Testis (tissue), 2 donors: ENCODE measurements at regions not wholly inside any gene's neighbourhood (a gene's known extent, or its start where the extent isn't known, plus 50 kb on each side); places are given as distances from the start of the nearest gene placed in this dataset.

Source experiments
- DNase-seq: peaks from one replicate; pipeline ENCODE4 v3.0.0-alpha.2; 2019
- H3K27ac ChIP-seq, 2 donors: fragments of 200-600 bp; sonication (generic); one replicate each; pipeline ENCODE4 v1.5.1; 2019
- H3K27me3 ChIP-seq: fragments of 200-600 bp; sonication (generic); one replicate; pipeline ENCODE4 v1.5.1; 2019
- H3K36me3 ChIP-seq: fragments of 200-600 bp; sonication (generic); one replicate; pipeline ENCODE4 v1.5.1; 2017; ENCODE audit warnings: low read depth; ENCODE audit errors: missing control alignments
- H3K4me1 ChIP-seq: fragments of 200-600 bp; sonication (generic); one replicate; pipeline ENCODE4 v1.5.1; 2019
- H3K4me3 ChIP-seq, 2 donors: fragments of 200-600 bp; sonication (generic); one replicate each; pipeline ENCODE4 v1.5.1; 2017 to 2019
- H3K9me3 ChIP-seq: fragments of 200-600 bp; sonication (generic); one replicate; pipeline ENCODE4 v1.5.1; 2017
- CTCF ChIP-seq, 3 experiments: fragments of 450-650 bp in 2 of 3; fragments of 200-600 bp in 1 of 3; sonication (generic) in 1 of 3; IDR thresholded peaks; one replicate each; pipeline ENCODE4 v1.5.1; 2016 to 2019; ENCODE audit warnings: antibody characterized with exemption in 3 of 3, mild to moderate bottlenecking in 2 of 3, moderate library complexity in 1 of 3
- POLR2A ChIP-seq: fragments of 450-650 bp; IDR thresholded peaks from one replicate; pipeline ENCODE4 v1.6.1; 2017; ENCODE audit warnings: antibody characterized with exemption, mild to moderate bottlenecking, moderate library complexity
- WGBS, 2 donors: methylation state at CpG; one replicate each; pipeline ENCODE4 v1.1.5; 2018; 5-methylcytosine and 5-hydroxymethylcytosine counted together
- intact Hi-C: fragments of 100-400 bp; cut with DNase I; formaldehyde crosslinking; loops from one replicate; pipeline ENCODE4 v1.15.1; 2023; ENCODE audit warnings: low total_unique reads

DNA sequence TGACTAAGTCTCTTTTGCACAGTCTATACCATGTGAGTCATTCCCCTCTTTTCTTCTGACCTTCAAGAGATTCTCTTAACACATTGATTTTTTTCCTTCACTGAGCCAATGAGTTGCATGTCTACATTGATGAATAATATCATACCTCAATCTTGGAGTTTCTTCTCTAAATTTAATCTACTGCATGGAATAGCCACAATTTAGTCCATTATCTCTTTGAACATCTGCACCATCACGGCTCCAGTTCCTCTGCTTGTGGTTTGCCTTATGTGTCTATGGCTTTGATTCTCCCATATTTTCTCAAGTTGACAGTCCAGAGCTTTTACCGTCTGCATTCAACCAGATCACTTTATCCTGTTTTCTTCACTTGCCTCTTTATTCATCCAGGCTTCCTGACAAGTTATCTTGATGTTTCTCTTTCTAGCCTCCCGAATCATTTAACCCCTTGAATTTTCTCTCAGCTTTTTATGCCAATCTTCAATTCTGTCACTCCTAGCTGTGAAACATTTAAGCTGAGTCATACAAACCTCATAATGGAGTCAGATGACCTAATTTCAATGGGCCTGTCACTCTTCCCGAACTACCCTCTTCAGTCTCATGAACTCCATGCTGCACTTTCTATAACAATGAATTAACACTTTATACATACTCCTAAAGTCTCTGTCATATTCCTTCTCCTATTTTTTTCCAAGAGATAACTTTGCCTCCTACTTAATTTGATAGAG, 222.3 kb downstream of the CPE start:
- TF ChIP-seq POLR2A, result no peak
- no peak for TF ChIP-seq CTCF (IDR thresholded peaks at IDR 0.05)
- 68 to 76% methylated on average over 4 of the region's 4 CpGs for WGBS, 2 donors
- Histone ChIP-seq H3K27me3 (no peaks in the 10 kb centered on the region), H3K36me3 (no peaks in the 10 kb centered on the region), H3K4me3 (no peak overlapping the region), H3K4me1 (no peaks in the 10 kb centered on the region), H3K9me3 (no peaks in the 10 kb centered on the region), H3K27ac (no peak overlapping the region)
- intact Hi-C loops, result no loop called here
- DNase-seq, result no peak

- TF ChIP-seq CTCF (IDR thresholded peaks at IDR 0.05), result no peak
- no peak for TF ChIP-seq POLR2A
- H3K36me3 ChIP-seq, result no peaks in the 10 kb centered on the region
- no peaks in the 10 kb centered on the region for H3K9me3 ChIP-seq
- no peaks in the 10 kb centered on the region for H3K4me1 ChIP-seq
- intact Hi-C loops, result no loop called here
- no peaks in the 10 kb centered on the region for H3K27me3 ChIP-seq
- DNase-seq, result no peak
- 79 to 90% methylated on average over 4 of the region's 4 CpGs for WGBS, 2 donors
- H3K4me3 ChIP-seq, result no peak overlapping the region
- no peak overlapping the region for H3K27ac ChIP-seq
Observed at GRCh38 chr4:165602621-165603020, 223.8 kb downstream of the CPE start.

DNA sequence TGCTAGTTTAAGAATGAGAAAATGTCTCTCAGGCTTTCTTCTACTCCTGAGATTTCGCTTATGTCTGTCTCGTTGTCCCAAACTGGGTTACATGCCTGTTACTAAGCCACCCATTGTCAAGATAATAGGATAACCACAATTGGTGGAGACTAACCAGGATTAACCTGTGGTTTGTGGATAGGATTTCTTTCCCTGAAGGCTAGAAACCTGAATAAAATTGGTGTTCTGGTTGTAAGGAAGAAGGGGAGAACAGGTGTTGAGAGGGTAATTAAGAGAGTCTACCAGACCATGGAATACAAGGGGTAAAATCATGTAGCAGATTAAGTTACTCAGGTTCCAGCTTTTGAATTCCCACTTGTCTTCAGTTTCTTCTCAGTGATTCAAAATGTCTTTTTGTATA, 225.4 kb downstream of the CPE start:
- DNase-seq, result no peak
- TF ChIP-seq CTCF (IDR thresholded peaks at IDR 0.05), result no peak
- no peak for TF ChIP-seq POLR2A
- Histone ChIP-seq H3K9me3 (no peaks in the 10 kb centered on the region), H3K4me3 (no peak overlapping the region), H3K27ac (no peak overlapping the region), H3K4me1 (no peaks in the 10 kb centered on the region), H3K36me3 (no peaks in the 10 kb centered on the region), H3K27me3 (no peaks in the 10 kb centered on the region)
- intact Hi-C loops, result no loop called here
- WGBS, 2 donors, result 88 to 95% methylated on average over 2 of the region's 2 CpGs

DNA sequence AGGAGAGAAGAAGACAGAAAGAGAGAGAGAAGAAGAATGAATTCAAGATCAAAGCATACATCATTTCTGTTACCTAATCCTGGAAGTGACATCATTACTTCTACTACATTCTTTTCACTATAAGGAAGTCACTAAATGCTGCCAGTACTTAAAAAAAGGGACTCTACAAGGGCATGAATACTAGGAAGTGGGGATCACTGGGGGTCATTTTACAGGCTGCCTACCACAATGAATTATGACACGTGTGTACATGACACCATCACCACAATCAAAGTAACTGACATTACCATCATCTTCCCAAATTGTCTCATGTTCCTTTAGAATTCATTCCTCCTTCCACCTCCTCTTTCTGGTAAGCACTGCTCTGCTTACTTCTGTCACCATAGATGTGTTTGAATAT, 227.0 kb downstream of the CPE start:
- intact Hi-C loops, result no loop called here
- no peaks in the 10 kb centered on the region for H3K36me3 ChIP-seq
- no peaks in the 10 kb centered on the region for H3K4me1 ChIP-seq
- no peak for TF ChIP-seq POLR2A
- TF ChIP-seq CTCF (IDR thresholded peaks at IDR 0.05), result no peak
- no peaks in the 10 kb centered on the region for H3K9me3 ChIP-seq
- no peak overlapping the region for H3K4me3 ChIP-seq
- WGBS, 2 donors, result 84 to 88% methylated on average over 1 of the region's 1 CpG
- H3K27me3 ChIP-seq, result no peaks in the 10 kb centered on the region
- H3K27ac ChIP-seq, result no peak overlapping the region
- DNase-seq, result no peak
